C4-2B (cell line): ENCODE measurements at regions not wholly inside any gene's neighbourhood (a gene's known extent, or its start where the extent isn't known, plus 50 kb on each side); places are given as distances from the start of the nearest gene placed in this dataset.

Source experiments
- ZFX ChIP-seq: fragments of 450-650 bp; IDR thresholded peaks from 2 replicates; pipeline ENCODE4 v1.6.1; 2017
- TF ChIP-seq, protein P1 (sequence below): fragments of 450-650 bp; conservative IDR thresholded peaks from 2 replicates; pipeline ENCODE4 v1.5.1; 2017; ENCODE audit warnings: mild to moderate bottlenecking

DNA sequence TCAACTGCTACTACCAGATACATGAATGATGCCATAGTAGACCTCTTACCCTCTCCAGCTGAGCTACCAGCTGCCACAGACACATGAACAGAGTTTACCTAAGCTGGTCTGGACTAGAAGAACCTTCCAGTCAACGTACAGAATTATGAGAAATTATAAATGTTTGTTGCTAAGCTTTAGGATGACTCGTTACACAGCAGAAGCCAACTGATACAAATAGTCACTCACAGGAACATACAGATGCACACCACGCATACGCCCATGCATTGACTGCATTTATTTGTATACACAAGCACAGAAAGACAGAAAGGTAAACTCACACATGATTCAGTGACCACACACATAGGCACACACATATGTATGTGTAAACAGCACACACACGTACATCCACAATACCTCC, 164.6 kb downstream of the SALL1 start:
- TF ChIP-seq, protein P1, sequence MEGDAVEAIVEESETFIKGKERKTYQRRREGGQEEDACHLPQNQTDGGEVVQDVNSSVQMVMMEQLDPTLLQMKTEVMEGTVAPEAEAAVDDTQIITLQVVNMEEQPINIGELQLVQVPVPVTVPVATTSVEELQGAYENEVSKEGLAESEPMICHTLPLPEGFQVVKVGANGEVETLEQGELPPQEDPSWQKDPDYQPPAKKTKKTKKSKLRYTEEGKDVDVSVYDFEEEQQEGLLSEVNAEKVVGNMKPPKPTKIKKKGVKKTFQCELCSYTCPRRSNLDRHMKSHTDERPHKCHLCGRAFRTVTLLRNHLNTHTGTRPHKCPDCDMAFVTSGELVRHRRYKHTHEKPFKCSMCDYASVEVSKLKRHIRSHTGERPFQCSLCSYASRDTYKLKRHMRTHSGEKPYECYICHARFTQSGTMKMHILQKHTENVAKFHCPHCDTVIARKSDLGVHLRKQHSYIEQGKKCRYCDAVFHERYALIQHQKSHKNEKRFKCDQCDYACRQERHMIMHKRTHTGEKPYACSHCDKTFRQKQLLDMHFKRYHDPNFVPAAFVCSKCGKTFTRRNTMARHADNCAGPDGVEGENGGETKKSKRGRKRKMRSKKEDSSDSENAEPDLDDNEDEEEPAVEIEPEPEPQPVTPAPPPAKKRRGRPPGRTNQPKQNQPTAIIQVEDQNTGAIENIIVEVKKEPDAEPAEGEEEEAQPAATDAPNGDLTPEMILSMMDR, result no peak
- TF ChIP-seq ZFX, result no peak
